ENCODE measurements at regions not wholly inside any gene's neighbourhood (a gene's known extent, or its start where the extent isn't known, plus 50 kb on each side); places are given as distances from the start of the nearest gene placed in this dataset.

DNA sequence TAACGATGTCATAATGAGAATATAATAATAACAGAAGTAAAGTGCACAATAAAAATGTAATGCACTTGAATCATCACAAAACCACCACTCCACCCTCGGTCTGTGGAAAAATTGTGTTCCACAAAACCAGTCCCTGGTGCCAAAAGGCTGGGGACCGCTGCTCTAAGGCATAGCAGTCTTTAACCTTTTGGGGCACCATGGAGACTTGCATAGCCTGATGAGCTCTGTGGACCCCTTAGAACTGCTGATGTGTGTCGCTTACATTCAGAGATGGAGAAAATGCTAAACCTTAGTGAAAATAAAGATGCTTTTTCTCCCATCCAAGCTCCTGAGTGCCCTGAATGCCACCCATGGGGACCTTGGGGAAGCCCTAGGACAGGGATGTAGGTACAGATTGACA is 87.6 kb upstream of the SEPTIN5 start:
- TF ChIP-seq, protein P1, sequence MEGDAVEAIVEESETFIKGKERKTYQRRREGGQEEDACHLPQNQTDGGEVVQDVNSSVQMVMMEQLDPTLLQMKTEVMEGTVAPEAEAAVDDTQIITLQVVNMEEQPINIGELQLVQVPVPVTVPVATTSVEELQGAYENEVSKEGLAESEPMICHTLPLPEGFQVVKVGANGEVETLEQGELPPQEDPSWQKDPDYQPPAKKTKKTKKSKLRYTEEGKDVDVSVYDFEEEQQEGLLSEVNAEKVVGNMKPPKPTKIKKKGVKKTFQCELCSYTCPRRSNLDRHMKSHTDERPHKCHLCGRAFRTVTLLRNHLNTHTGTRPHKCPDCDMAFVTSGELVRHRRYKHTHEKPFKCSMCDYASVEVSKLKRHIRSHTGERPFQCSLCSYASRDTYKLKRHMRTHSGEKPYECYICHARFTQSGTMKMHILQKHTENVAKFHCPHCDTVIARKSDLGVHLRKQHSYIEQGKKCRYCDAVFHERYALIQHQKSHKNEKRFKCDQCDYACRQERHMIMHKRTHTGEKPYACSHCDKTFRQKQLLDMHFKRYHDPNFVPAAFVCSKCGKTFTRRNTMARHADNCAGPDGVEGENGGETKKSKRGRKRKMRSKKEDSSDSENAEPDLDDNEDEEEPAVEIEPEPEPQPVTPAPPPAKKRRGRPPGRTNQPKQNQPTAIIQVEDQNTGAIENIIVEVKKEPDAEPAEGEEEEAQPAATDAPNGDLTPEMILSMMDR (conservative IDR thresholded peaks at IDR 0.05; ENCODE audit: low read length) = no peak
- no peak for TF ChIP-seq EZH2phosphoT487 (IDR thresholded peaks at IDR 0.05; ENCODE audit: borderline replicate concordance, low read depth, low read length)

Measured in OCI-LY7 (cell line).